Erythroblast (primary cell): ENCODE measurements at regions not wholly inside any gene's neighbourhood (a gene's known extent, or its start where the extent isn't known, plus 50 kb on each side); places are given as distances from the start of the nearest gene placed in this dataset.

Source experiments
- DNase-seq, 2 experiments: peaks; one replicate each; lab custom pipeline; 2025; lab: John Stamatoyannopoulos, UW
- GATA1 ChIP-seq: IDR thresholded peaks from 2 replicates; pipeline ENCODE4 v1.6.1; 2011; ENCODE audit warnings: low read depth, mild to moderate bottlenecking, control low read depth, low read length, moderate library complexity
- POLR2A ChIP-seq: IDR thresholded peaks from 2 replicates; pipeline ENCODE4 v1.6.1; 2011; ENCODE audit warnings: mild to moderate bottlenecking, low read length

GRCh38 chr2:129904532-129905446 is 74.7 kb upstream of the RAB6C start:
- TF ChIP-seq POLR2A: no peak
- no peak for TF ChIP-seq GATA1
- DNase-seq: no peak

GRCh38 chr2:129905664-129906081 is 73.8 kb upstream of the RAB6C start:
- DNase-seq: no peak
- TF ChIP-seq GATA1: no peak
- TF ChIP-seq POLR2A: no peak

GRCh38 chr2:129906139-129906860 is 73.2 kb upstream of the RAB6C start:
- DNase-seq: no peak
- TF ChIP-seq POLR2A (no peak), GATA1 (no peak)

GRCh38 chr2:129906861-129907235 is 72.6 kb upstream of the RAB6C start:
- TF ChIP-seq GATA1 (no peak), POLR2A (no peak)
- peak; percentile 38 to 63 for DNase-seq

GRCh38 chr2:129907256-129907998 is 72.0 kb upstream of the RAB6C start:
- no peak for TF ChIP-seq GATA1
- TF ChIP-seq POLR2A: no peak
- no peak for DNase-seq

GRCh38 chr2:129908721-129909373 is 70.6 kb upstream of the RAB6C start:
- no peak for DNase-seq
- TF ChIP-seq POLR2A: no peak
- no peak for TF ChIP-seq GATA1

- no peak for TF ChIP-seq POLR2A
- no peak for TF ChIP-seq GATA1
- no peak for DNase-seq
These were observed 69.6 kb upstream of the RAB6C start for GRCh38 chr2:129909651-129910418.

- TF ChIP-seq POLR2A (no peak), GATA1 (no peak)
- DNase-seq: no peak
These were observed 68.8 kb upstream of the RAB6C start for GRCh38 chr2:129910446-129911362.

GRCh38 chr2:129911363-129912065 is 68.0 kb upstream of the RAB6C start:
- no peak for DNase-seq
- TF ChIP-seq GATA1: no peak
- TF ChIP-seq POLR2A: no peak

GRCh38 chr2:129912066-129912820 is 67.2 kb upstream of the RAB6C start:
- DNase-seq: no peak
- TF ChIP-seq GATA1 (no peak), POLR2A (no peak)
